NCI-H2029 (cell line): ENCODE measurements at regions not wholly inside any gene's neighbourhood (a gene's known extent, or its start where the extent isn't known, plus 50 kb on each side); places are given as distances from the start of the nearest gene placed in this dataset.
"Not testable (repeated sequence)": the region's sequence is repeated elsewhere in the genome, so short reads cannot be mapped to it uniquely, and the experiment has no call there.

ENCODE experiments used
- DNase-seq: peaks from one replicate; lab custom pipeline; 2025; lab: John Stamatoyannopoulos, UW

GRCh38 chr6:121876721-121877120 lies 441.3 kb downstream of the GJA1 start:
- no peak for DNase-seq

- DNase-seq, result no peak
Measured at GRCh38 chr6:121879149-121879548, 443.7 kb downstream of the GJA1 start.

- no peak for DNase-seq
Measured at GRCh38 chr6:121880831-121881230, 445.4 kb downstream of the GJA1 start.

- DNase-seq, result no peak
Measured at GRCh38 chr6:121881974-121882667, 446.7 kb downstream of the GJA1 start.

- no peak for DNase-seq
Measured at GRCh38 chr6:121884091-121884490, 448.6 kb downstream of the GJA1 start.

GRCh38 chr6:121884620-121885019 lies 449.2 kb downstream of the GJA1 start:
- DNase-seq, result no peak

- DNase-seq, result no peak
Measured at GRCh38 chr6:121885399-121886152, 450.1 kb downstream of the GJA1 start.

GRCh38 chr6:121886223-121886830 lies 450.9 kb downstream of the GJA1 start:
- DNase-seq, result no peak

- DNase-seq, result no peak
Measured at GRCh38 chr6:121887724-121888123, 452.3 kb downstream of the GJA1 start.

GRCh38 chr6:121890307-121890910 lies 455.0 kb downstream of the GJA1 start:
- no peak for DNase-seq

- DNase-seq, result not testable (repeated sequence)
Measured at GRCh38 chr6:121895731-121896130, 460.3 kb downstream of the GJA1 start.

- DNase-seq, result no peak
Measured at GRCh38 chr6:121896363-121896762, 460.9 kb downstream of the GJA1 start.

GRCh38 chr6:121896771-121897170 lies 461.3 kb downstream of the GJA1 start:
- DNase-seq, result no peak

GRCh38 chr6:121897337-121897760 lies 461.9 kb downstream of the GJA1 start:
- no peak for DNase-seq

- DNase-seq, result no peak
Measured at GRCh38 chr6:121901432-121901831, 466.0 kb downstream of the GJA1 start.

- no peak for DNase-seq
Measured at GRCh38 chr6:121904559-121904958, 469.1 kb downstream of the GJA1 start.

GRCh38 chr6:121912905-121913304 lies 477.5 kb downstream of the GJA1 start:
- DNase-seq, result no peak

- no peak for DNase-seq
Measured at GRCh38 chr6:121917263-121917829, 481.9 kb downstream of the GJA1 start.

- DNase-seq, result no peak
Measured at GRCh38 chr6:121917834-121918559, 481.5 kb upstream of the HSF2 start.

GRCh38 chr6:121920616-121921015 lies 478.8 kb upstream of the HSF2 start:
- DNase-seq, result no peak

GRCh38 chr6:121925024-121925423 lies 474.4 kb upstream of the HSF2 start:
- DNase-seq, result no peak
